NCI-H1694 treated with DMSO at 0.1 percent for 48 hours (cell line): ENCODE measurements at regions not wholly inside any gene's neighbourhood (a gene's known extent, or its start where the extent isn't known, plus 50 kb on each side); places are given as distances from the start of the nearest gene placed in this dataset.

ENCODE experiments used
- DNase-seq: peaks from one replicate; lab custom pipeline; 2025; lab: John Stamatoyannopoulos, UW

DNA sequence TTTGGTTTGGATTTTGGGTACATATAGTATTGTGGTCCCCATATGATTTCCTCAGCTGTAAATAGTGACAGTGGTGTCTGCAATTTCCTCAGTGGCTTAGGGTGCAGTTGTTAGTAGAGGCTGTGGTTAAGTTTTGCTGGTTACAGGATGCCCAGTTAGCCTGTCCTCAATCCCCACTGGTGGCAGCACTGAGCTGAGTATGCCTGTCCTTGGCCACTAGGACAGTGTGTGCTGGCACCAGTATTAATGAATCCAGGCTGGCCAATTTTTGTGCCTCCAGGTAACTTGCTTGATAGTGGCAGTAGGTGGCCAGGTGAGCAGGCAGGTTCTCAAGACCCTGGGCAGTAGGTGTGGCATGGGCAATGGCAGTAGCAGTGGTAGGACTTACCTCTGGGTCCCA is 973.1 kb downstream of the TMEM182 start:
- no peak for DNase-seq

DNA sequence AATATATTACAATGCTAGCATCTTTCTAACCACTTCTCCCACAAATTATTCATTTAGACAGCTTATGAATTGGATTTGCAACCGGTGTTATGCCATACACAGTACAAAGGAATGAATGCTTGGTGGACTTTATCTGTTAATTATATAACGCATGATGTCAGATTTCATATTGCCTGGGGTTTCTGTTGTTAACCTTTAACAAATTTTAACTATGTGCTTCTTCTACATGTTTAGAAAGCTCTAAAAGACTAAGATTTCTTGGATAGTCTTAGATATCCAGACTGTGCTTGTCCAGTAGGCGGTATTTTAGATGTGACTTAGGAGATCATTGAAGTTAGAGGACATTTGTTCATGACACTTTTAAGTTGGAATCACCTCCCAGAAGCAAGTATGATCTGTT is 976.3 kb downstream of the TMEM182 start:
- no peak for DNase-seq

DNA sequence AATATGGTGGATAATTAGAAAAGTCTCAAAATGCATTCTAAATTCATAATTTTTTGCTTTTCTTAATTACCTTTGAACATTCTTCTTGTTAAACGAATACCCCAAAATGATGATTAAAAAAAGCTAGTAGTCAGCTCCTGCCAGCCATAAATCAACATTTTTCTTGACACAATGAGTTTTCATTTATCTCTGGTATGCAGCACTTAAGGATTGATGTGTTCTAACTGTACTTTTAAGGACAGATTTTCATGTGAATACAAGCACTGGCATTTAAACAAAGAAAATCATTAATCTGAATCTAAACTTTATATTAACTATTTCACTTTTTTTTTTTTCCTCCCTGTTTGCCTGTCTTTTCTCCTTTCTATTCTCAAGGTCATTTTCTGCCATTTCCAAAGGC is 976.8 kb downstream of the TMEM182 start:
- DNase-seq, result no peak

DNA sequence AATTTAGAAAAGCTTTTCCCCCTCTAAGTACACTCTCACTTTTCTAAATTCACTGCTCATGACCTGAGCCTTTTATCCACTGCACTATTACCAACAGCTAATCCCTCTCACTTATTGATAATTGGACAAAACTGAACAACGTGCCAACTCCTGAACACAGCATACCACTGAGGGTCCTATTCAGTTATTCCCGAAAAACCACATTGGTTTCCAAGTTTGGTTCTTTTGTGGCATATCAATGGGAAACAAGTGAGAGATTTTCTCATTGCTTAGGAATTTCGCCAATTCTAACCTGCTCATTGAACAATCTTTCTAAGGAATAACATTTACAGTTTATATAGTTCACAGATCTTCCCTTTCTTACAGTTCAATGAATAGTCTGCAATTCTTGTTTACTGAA is 977.4 kb downstream of the TMEM182 start:
- DNase-seq, result no peak

DNA sequence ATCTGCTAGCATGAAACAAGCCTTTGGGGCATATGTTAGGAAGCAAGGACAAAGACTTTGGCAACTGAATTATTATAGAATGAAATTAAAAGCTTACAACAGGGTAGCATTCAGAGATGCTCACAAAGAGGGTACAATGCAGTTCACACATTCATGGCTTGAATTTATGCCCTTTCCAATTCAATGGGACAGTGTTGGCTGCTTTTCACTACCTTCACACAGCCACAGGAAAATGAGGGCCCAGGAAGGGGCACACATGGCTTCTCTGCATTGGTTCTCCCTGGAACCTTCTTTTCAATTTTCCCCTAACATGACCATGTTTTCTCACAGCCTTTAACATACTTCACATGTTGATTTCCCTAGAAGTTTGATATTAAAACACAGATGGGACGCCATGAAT is 978.1 kb downstream of the TMEM182 start:
- no peak for DNase-seq

DNA sequence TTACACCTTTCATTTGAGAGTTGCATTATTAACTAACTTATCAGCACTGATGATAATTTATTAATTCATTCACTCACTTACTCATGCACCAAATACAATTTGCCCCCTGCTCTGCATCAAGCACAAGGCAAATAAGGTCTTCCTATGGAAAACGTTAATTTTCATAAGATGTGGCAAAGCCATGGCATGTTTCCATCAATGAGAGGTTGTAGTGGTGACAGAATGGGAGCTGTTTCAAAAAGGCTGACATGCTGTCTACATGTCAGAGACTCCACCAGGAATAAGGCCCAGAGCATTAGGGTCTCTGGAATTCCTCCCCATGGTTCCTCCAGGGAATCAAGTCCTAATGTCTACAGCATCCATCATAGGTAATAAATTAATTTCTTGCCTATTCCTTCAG is 978.8 kb downstream of the TMEM182 start:
- no peak for DNase-seq

DNA sequence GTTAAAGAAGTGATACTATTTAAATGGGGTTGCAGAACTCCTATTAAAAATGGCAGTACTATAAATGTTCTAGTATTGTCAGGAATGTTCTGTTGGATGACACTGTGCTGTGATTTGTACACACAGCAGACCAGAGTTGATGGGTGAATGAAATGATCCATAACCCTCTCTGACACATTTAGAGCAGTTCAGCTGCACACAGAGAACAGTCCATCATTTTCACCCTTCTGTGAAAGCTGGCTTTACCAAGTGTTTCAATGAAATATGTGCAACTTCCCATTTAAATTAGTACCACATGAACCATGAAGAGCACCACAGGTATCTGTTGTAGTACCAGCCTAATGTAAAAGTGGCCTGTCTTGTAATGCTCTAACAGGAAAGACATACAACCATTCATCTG is 981.4 kb downstream of the TMEM182 start:
- DNase-seq, result no peak

DNA sequence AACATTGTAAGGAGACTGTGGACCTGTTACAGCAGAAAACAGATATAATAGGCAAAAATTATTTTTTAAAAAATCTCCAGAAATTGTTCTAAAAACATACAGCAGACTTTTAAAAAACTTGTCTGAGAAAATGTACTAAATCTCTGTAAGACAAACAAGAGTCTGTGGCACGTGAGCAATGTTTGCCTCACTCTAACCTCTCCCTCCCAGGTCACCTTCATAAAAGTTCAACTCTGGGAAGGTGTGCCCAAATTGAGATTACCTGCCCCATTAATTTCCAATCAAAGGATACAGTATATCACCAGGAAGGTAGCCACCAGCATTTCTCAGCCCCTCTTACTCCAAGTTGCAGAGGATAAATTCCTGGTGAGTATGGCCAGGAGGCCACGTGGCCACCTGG is 992.7 kb downstream of the TMEM182 start:
- no peak for DNase-seq

DNA sequence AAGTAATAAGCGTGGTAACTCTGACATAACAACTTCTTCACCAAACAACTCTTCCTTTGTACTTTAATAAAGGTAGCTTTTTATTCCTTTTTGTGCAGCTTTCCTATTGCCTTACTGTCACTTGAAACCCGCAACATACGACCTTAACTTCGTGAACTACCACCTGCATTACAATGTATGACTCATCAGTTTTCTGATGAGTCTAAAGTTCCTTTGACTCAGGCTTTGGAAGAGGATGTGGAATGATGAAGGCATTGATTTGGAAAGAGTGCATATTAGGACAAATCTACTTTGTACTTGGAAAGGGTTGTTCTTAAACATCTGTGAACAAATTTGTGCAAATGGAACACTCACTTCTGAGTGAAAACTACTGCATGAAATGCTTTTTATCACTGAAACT is 1012.1 kb downstream of the TMEM182 start:
- no peak for DNase-seq

DNA sequence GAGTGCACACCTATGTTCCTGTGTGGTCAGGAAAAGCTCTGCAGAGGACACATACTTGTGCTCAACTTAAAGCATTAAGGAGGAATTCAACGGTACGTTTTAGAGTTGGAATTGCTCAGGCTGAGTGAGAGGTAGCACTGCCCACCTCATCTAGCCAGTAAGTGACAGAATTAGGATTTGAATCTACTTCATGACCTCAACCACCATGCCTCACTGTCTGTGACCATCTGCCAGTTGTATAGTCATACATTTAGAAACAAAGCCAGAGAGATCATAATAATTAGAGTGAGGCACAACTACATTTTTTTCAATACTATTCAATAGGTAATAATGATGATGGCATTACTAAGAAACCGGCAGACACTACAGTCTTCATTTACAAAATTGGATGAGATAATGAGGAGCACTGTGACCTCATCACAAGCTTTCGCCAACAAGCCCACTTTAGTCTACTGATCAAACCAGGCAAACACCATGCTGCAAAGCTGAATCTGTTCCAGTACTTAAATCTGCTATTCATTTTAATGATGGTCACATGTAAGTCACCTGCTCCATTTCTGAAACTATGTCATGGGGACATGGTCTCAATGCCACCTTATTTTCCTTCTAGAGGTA is 1018.4 kb downstream of the TMEM182 start:
- DNase-seq, result no peak

DNA sequence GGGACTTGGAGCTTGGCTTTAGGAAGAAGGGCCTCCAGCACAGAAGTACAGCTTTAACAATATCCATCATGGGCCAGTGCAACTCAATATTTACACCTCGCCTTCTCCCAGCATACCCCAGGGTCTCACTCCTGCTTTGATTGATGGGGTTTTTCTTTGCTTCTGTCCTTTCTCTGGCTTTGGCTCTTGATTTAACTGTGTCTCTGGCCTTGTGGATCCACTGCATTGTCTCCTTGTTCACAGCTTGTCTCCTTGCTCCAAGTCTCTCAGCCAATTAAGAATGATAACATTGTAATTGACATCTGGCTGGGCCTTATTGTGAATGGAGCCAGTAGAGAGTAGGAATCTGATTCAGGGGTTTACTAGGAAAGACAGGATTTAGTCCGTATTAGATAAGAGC is 1019.5 kb downstream of the TMEM182 start:
- DNase-seq, result no peak

DNA sequence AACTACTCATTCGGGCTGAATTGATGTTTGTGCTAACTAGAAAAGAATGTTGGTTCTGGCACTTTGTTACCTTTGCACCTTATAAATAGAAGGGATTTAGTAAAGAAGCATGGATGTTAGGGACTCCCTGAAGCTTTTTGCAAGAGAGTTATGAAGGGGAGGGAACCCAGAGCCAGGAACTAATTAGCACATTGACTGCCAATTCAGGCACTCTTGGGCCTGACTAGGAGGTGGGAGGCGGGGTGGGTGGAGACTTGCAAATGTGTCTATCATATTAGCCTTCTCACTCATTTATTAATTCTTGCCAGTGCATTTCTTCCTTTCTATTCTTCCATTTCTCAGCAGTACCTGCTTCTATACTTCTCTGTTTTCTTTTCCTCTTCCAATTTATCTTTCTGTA is 1022.4 kb downstream of the TMEM182 start:
- DNase-seq, result no peak

DNA sequence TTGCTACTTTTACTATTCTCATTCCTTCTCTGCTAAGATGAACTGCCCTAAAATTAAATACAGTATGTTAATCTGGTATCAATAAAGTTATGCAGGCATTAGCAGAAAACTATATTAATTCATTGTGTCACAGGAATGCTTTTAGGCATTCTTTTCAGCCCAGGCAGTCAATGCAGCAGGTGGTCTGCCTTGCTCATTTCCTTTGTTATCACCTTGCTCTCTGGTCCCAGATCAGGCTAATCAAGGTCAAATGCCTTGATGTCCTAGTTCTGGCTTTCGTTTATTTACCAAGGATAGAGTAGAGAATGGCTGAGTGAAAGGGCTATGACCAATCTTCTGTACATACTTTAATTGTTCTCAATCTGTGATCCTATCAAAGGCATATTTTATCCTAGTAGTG is 1023.6 kb downstream of the TMEM182 start:
- DNase-seq, result no peak

DNA sequence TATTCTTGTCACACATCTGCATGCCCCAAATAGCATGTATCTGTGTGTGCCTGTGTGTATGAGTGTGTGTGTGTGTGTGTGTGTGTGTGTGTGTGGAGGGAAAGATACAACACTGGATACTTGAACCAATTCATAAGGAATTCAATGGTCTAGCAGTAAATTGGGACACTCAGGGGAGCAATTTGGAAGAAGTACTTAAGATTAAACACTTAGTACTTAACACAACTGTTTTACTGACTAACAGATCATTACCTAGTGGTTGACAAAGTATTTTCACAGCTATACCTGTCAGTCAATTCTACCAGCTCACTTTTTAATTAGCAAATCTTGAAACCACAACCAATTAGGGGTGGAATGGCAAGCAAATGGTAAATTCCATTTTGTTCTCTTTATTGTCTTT is 1024.1 kb downstream of the TMEM182 start:
- no peak for DNase-seq

DNA sequence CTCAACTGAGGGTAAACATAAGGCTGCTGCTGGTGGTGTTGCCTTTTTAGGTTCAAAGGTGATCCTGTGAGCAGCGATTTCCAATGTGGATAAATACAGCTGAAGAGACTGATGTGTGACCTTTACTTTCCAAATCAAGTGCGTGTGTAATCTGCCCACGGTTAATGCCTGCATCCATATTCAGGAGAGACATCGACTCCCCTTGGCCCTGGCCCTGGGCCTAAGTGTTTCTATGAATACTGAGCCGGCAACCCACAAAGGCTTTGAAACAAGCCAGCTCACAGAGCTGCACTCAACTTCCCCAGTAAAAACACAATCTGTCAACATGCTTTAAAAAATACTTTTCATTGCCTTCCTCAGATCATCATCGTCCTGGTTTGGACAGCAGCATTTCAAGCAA is 1026.6 kb downstream of the TMEM182 start:
- no peak for DNase-seq

DNA sequence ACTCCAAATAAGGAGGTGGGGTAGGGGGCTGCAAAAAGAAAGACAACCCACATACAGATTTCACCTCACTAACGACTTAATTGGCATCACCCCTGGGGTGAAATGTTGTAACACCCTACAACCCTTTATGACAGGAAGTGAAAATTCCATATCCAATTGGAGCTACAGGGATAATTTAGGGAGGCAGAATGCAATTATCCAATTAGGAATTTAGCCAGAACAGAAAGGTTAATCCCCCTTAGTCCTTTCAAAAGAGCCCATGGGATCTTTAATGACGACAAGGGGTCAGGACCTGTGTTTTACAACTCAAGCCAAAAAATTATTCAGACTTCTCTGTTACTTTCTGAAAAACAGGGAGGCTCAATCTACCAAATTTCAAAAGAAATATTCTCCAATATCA is 1027.1 kb downstream of the TMEM182 start:
- DNase-seq, result no peak

DNA sequence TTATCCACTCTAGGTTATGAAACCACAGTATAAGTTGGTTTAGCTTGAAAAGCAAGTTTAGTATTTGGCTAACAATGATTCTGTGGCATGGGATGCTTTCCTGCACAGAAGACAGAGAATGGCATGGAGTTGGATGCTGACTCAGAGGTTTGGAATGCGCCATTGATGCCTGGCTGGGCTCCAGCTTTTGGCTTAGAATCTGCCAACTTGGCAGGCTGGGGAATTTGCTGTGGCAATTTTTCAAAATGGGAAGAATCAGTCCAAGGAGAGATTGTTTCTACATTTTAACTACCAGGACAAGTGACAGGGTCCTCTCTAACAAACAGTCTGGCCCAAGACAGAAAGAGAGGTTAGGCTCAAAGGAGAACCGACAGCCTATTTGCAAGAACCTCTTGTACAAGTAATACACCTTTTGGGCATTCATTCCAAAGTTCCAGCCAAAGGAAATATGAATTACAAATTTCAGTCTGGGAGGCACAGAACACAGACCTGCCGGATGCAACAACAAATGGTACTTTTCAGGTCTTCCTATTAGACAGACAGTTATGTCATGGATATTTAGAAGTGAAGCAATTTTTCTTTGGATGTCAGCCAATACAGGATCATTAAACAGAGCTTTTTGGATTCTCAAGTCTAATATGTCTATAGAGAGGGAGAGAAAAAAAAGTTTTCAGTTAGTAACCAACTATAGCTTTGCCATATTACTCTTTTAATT is 1027.7 kb downstream of the TMEM182 start:
- peak; percentile 17 for DNase-seq

DNA sequence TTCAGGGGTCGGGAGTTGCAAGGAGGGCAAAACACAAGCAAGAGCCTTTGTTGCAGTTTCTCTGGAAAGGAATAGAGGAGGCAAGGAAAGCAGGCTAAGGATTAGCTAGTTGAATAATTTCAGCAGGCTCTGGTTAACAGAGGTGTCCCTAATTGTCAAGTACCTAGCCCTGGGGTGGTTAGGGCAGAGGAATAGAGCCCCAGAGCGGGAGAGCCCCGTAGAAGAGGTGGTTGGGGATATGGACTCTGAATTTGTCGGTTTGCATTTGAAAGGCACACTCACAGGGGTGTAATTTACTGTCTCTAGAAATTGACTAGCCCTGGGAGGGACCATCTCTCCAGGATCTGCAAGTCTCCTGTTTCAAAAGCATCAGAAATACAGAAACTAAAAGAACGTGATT is 1030.2 kb downstream of the TMEM182 start:
- no peak for DNase-seq

DNA sequence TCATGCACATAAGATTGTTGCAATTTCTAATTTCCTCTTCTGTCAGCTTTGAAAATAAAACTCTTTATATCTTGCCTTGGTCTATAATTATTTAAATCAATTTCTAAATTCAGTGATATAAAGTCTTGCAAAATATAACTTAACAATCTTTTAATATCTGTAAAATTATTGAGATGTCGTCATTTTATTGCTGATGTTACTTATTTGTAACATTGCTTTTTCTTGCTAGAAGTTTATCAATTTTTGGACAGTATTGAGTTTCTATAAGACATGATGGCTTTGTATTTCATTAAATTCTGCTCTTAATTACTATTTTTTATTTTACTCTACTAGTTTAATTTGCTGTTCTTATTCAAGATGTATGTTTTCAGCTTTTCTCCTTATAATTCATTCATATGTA is 1036.5 kb downstream of the TMEM182 start:
- no peak for DNase-seq

DNA sequence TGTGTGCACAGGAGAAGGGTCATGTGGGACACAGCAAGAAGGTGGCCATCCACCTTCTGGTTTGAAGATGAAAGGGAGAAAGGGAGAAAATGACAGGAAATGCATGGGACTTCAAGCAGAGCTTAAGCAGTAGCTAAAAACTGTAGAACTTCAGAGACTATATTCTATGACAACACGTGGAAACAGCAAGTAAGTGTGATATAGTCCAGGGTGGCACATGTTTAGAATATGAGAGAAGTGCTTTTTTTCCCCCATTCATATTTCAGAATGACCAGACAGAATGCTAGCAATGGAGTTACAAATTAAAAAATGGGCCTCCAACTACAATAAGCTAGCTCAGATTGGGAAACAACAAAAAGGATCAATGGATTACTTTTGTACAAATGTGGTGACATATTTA is 1042.2 kb downstream of the TMEM182 start:
- DNase-seq, result no peak

DNA sequence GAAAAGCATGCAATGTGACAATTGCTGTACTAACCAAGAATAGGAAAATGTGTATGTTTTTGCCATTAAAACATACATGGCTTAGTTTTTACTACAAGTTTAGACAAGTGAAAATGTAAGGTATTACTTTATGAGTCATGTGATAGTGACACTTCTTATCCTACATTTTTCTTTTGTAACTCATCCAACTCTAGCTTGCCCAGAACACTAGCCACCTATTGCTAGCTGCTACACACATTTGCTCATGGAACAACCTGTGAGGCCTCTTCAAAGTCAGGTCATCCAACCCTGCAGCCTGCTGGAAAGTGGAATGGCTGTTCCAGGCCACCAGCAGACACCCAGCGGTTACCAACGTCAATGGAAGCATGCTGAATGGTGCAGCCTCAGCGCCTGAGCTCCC is 1043.9 kb downstream of the TMEM182 start:
- DNase-seq, result no peak

DNA sequence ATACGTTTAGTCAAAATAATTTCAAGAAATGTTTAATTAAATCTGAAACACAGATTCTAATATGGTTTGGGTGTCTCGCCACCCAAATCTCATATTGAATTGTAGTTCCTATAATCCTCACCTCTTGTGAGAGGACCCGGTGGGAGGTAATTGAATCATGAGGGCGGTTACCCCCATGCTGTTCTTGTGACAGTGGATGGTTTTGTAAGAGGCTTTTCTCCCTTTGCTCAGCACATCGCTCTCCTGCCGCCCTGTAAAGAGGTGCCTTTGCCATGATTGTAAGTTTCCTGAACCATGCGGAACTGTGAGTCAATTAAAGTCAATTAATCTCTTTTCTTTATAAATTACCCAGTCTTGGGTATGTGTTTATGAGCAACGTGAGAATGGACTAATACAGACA is 1045.1 kb upstream of the POU3F3 start:
- no peak for DNase-seq

DNA sequence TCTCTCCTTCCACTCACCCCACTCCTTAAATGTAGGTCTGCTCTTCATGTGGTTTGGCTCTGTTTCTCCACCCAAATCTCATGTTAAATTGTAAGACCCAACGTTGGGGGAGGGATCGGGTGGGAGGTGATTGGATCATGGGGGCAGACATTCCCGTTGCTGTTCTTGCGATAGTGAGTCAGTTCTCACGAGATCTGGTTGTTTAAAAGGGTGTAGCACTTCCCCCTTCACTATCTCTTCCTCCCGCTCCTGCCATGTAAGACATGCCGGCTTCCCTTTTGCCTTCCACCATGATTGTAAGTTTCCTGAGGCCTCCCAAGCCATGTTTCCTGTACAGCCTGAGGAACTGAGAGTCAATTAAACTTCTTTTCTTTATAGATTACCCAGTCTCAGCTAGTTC is 1044.5 kb upstream of the POU3F3 start:
- no peak for DNase-seq

DNA sequence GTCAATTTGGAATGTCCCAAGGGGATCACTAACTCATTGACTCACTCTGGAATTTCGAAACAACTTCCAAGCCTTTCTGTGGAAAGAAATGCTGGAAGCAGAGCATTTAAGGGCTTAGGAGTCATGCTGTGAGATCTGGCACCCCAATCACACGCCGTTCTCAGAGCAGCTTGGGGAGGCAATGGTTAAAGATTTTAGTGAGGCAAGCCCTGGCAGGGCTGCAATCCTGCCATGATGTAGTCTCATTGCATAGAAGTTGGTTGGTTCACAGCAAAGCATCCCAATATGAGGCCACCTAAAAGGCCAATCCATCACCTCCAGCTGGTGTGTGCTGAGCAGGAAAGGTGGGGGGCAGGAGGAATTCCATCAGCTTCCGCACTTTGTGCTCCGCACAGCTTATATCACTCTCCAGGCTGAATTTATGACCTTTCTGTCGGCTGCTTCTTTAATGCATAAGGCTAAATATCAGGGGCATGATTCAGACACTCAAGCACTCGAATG is 1043.9 kb upstream of the POU3F3 start:
- DNase-seq, result no peak
